GM12891 (cell line): ENCODE measurements at regions not wholly inside any gene's neighbourhood (a gene's known extent, or its start where the extent isn't known, plus 50 kb on each side); places are given as distances from the start of the nearest gene placed in this dataset.

Experiments used
- PAX5 ChIP-seq: IDR thresholded peaks from 2 replicates; pipeline ENCODE4 v1.6.1; 2011; ENCODE audit warnings: low read length, moderate library complexity, mild to moderate bottlenecking; ENCODE audit not compliant: insufficient read depth, severe bottlenecking
- POLR2A ChIP-seq: IDR thresholded peaks from 2 replicates; pipeline ENCODE4 v1.6.1; 2011; ENCODE audit warnings: low read depth, low read length, control low read depth
- POLR2AphosphoS5 ChIP-seq: IDR thresholded peaks from 2 replicates; pipeline ENCODE4 v1.6.1; 2011; ENCODE audit warnings: low read depth, low read length, control low read depth
- POU2F2 ChIP-seq: IDR thresholded peaks from 2 replicates; pipeline ENCODE4 v1.6.1; 2011; ENCODE audit warnings: low read depth, mild to moderate bottlenecking, control low read depth, low read length, moderate library complexity

DNA sequence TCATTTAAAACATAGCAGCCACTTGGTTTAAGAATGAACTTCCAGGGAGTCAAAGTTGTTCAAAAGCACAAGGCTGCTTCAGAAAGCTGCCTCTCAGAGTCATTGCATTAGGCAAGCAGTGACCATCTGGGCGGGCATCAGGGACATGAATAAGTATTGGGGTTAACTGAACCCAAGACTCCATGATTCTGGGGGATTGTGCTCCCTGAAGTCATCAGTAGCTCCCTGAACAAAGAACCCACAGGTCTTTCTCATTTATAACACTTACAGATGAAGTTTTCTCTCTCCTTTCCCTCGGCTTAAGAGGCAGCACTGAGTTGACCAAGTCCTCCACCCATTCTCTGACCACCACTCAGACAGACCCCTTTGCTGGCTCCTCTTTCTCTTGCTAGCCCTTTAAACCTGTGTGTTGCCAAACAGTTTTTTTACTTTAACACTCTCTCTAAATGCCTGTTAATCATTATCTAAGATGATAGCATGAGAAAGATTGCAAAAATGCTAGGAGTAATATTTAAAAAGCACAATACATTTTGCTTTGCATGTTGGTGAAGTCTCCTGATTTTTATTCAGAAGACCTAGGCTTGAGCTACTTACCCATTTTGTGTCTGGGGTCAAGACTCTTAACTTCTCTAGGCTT lies 77.0 kb upstream of the ARHGAP29 start:
- TF ChIP-seq POU2F2 (no peak), PAX5 (no peak), POLR2A (no peak), POLR2AphosphoS5 (no peak)
